IPS-18c (cell line): ENCODE measurements at regions not wholly inside any gene's neighbourhood (a gene's known extent, or its start where the extent isn't known, plus 50 kb on each side); places are given as distances from the start of the nearest gene placed in this dataset.

Experiments used
- H3K4me3 ChIP-seq: 2 replicates; pipeline ENCODE4 v1.7.0; 2013; ENCODE audit warnings: low read depth, mild to moderate bottlenecking, low read length, moderate library complexity; ENCODE audit not compliant: insufficient read depth
- H3K9me3 ChIP-seq: one replicate; pipeline ENCODE4 v1.6.1; 2013; ENCODE audit warnings: mild to moderate bottlenecking, low read length, moderate library complexity; ENCODE audit not compliant: control insufficient read depth, insufficient read depth

- no peaks in the 10 kb centered on the region for H3K9me3 ChIP-seq
- no peak overlapping the region for H3K4me3 ChIP-seq
Observed at GRCh38 chr13:104594806-104595205, 1528.6 kb upstream of the SLC10A2 start.

- no peak overlapping the region for H3K4me3 ChIP-seq
- no peaks in the 10 kb centered on the region for H3K9me3 ChIP-seq
Observed at GRCh38 chr13:104593693-104594092, 1527.5 kb upstream of the SLC10A2 start.

GRCh38 chr13:104593251-104593576, 1527.0 kb upstream of the SLC10A2 start:
- no peak overlapping the region for H3K4me3 ChIP-seq
- H3K9me3 ChIP-seq = no peaks in the 10 kb centered on the region

GRCh38 chr13:104592545-104593250, 1526.5 kb upstream of the SLC10A2 start:
- no peak overlapping the region for H3K4me3 ChIP-seq
- no peaks in the 10 kb centered on the region for H3K9me3 ChIP-seq

GRCh38 chr13:104592127-104592526, 1525.9 kb upstream of the SLC10A2 start:
- Histone ChIP-seq H3K9me3 (no peaks in the 10 kb centered on the region), H3K4me3 (no peak overlapping the region)

GRCh38 chr13:104586051-104586746, 1520.0 kb upstream of the SLC10A2 start:
- Histone ChIP-seq H3K4me3 (no peak overlapping the region), H3K9me3 (no peaks in the 10 kb centered on the region)

GRCh38 chr13:104584481-104584880, 1518.3 kb upstream of the SLC10A2 start:
- Histone ChIP-seq H3K4me3 (no peak overlapping the region), H3K9me3 (no peaks in the 10 kb centered on the region)

GRCh38 chr13:104580931-104581330, 1514.7 kb upstream of the SLC10A2 start:
- no peak overlapping the region for H3K4me3 ChIP-seq

GRCh38 chr13:104577071-104577815, 1511.0 kb upstream of the SLC10A2 start:
- H3K9me3 ChIP-seq = no peaks in the 10 kb centered on the region

More at GRCh38 chr13:104580931-104581330, 1514.7 kb upstream of the SLC10A2 start:
- no peaks in the 10 kb centered on the region for H3K9me3 ChIP-seq

GRCh38 chr13:104571893-104572229, 1505.6 kb upstream of the SLC10A2 start:
- no peak overlapping the region for H3K4me3 ChIP-seq
- no peaks in the 10 kb centered on the region for H3K9me3 ChIP-seq

More at GRCh38 chr13:104577071-104577815, 1511.0 kb upstream of the SLC10A2 start:
- no peak overlapping the region for H3K4me3 ChIP-seq

- no peak overlapping the region for H3K4me3 ChIP-seq
- H3K9me3 ChIP-seq = no peaks in the 10 kb centered on the region
Observed at GRCh38 chr13:104571161-104571892, 1505.1 kb upstream of the SLC10A2 start.

- Histone ChIP-seq H3K9me3 (no peaks in the 10 kb centered on the region), H3K4me3 (no peak overlapping the region)
Observed at GRCh38 chr13:104567114-104567513, 1500.9 kb upstream of the SLC10A2 start.

- no peaks in the 10 kb centered on the region for H3K9me3 ChIP-seq
- no peak overlapping the region for H3K4me3 ChIP-seq
Observed at GRCh38 chr13:104565888-104566287, 1499.7 kb upstream of the SLC10A2 start.

- H3K4me3 ChIP-seq = no peak overlapping the region
Observed at GRCh38 chr13:104553896-104554295, 1487.7 kb upstream of the SLC10A2 start.

GRCh38 chr13:104553186-104553585, 1487.0 kb upstream of the SLC10A2 start:
- no peak overlapping the region for H3K4me3 ChIP-seq
- peaks cover 2% of the 10 kb centered on the region for H3K9me3 ChIP-seq

More at GRCh38 chr13:104553896-104554295, 1487.7 kb upstream of the SLC10A2 start:
- peaks cover 2% of the 10 kb centered on the region for H3K9me3 ChIP-seq

GRCh38 chr13:104534847-104535246, 1468.6 kb upstream of the SLC10A2 start:
- Histone ChIP-seq H3K4me3 (no peak overlapping the region), H3K9me3 (no peaks in the 10 kb centered on the region)

- no peak overlapping the region for H3K4me3 ChIP-seq
- no peaks in the 10 kb centered on the region for H3K9me3 ChIP-seq
Observed at GRCh38 chr13:104532132-104532531, 1465.9 kb upstream of the SLC10A2 start.
